ENCODE measurements at regions not wholly inside any gene's neighbourhood (a gene's known extent, or its start where the extent isn't known, plus 50 kb on each side); places are given as distances from the start of the nearest gene placed in this dataset.

DNA sequence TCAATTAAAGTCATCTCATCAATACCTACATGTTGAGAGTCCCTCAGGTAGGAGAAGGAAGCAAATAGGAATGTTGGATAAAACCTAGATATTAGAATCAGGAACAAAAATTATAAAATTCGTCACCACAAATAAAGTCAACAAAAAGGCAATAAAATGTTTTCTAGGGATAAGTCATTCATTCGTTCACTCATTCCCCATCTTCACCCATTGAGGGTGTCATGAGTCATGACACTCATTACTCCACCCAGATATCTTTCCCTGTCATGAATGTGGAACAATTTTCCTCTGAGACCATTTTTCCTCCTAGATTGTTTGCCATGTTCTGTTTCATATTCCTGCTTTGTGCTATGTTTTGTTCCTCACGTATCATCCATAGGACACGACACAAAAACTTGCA, 50.9 kb upstream of the OLIG3 start:
- ATAC-seq, result no peak
- CTCF ChIA-PET, result no interaction called here

DNA sequence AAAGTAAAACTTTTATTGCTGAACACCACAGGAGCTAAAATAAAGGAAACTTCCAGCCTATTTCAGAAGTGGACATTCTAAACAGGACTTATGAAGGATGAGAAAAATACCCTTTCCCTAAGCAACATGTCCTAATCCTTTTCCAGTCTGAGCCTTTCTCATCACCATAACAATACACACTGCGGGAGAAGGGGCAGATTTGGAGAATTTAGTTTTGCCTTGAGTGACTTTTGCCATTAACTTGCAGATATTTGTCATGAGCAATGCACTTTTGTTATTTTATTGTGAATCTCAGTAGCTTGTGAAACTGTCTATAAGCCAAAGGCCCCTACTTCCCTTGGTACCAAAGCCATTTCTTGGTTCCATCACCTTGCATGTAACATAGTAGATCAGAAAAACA, 53.0 kb upstream of the OLIG3 start:
- H3K27ac ChIP-seq, result no peak overlapping the region
- ChIA-PET POLR2A (no interaction called here), CTCF (no interaction called here)
- DNase-seq (ENCODE audit: low read depth in 1 of 2, low spot score in 1 of 2) (no peak), FAIRE-seq (no peak), ATAC-seq (no peak)
- 10% methylated on average over 1 of the region's 1 CpG for WGBS (ENCODE audit: missing lambda C conversion rate)
- H3K4me3 ChIP-seq, result no peak overlapping the region
- H3K9me3 ChIP-seq, result no peaks in the 10 kb centered on the region
- no peak for TF ChIP-seq RCOR1 (IDR thresholded peaks at IDR 0.05; ENCODE audit: low read depth, low read length)
- TF ChIP-seq EP300 (IDR thresholded peaks at IDR 0.05), result no peak
- no peak for TF ChIP-seq RAD21 (conservative IDR thresholded peaks at IDR 0.05 in 1 of 2, IDR thresholded peaks at IDR 0.05 in 1 of 2)
- TF ChIP-seq, protein P1, sequence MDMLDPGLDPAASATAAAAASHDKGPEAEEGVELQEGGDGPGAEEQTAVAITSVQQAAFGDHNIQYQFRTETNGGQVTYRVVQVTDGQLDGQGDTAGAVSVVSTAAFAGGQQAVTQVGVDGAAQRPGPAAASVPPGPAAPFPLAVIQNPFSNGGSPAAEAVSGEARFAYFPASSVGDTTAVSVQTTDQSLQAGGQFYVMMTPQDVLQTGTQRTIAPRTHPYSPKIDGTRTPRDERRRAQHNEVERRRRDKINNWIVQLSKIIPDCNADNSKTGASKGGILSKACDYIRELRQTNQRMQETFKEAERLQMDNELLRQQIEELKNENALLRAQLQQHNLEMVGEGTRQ (IDR thresholded peaks at IDR 0.05), result no peak
- no peak for TF ChIP-seq JUN (IDR thresholded peaks at IDR 0.05)
- TF ChIP-seq, protein P2, sequence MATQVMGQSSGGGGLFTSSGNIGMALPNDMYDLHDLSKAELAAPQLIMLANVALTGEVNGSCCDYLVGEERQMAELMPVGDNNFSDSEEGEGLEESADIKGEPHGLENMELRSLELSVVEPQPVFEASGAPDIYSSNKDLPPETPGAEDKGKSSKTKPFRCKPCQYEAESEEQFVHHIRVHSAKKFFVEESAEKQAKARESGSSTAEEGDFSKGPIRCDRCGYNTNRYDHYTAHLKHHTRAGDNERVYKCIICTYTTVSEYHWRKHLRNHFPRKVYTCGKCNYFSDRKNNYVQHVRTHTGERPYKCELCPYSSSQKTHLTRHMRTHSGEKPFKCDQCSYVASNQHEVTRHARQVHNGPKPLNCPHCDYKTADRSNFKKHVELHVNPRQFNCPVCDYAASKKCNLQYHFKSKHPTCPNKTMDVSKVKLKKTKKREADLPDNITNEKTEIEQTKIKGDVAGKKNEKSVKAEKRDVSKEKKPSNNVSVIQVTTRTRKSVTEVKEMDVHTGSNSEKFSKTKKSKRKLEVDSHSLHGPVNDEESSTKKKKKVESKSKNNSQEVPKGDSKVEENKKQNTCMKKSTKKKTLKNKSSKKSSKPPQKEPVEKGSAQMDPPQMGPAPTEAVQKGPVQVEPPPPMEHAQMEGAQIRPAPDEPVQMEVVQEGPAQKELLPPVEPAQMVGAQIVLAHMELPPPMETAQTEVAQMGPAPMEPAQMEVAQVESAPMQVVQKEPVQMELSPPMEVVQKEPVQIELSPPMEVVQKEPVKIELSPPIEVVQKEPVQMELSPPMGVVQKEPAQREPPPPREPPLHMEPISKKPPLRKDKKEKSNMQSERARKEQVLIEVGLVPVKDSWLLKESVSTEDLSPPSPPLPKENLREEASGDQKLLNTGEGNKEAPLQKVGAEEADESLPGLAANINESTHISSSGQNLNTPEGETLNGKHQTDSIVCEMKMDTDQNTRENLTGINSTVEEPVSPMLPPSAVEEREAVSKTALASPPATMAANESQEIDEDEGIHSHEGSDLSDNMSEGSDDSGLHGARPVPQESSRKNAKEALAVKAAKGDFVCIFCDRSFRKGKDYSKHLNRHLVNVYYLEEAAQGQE (IDR thresholded peaks at IDR 0.05), result no peak
- TF ChIP-seq MAFK (IDR thresholded peaks at IDR 0.05; ENCODE audit: partially characterized antibody), result no peak
- TF ChIP-seq ZSCAN20 (CRISPR knock-in tag; IDR thresholded peaks at IDR 0.05), result no peak
- TF ChIP-seq GATA3 (IDR thresholded peaks at IDR 0.05; ENCODE audit: borderline replicate concordance), result no peak
- no peak for TF ChIP-seq ZNF302 (CRISPR knock-in tag; IDR thresholded peaks at IDR 0.05)
- TF ChIP-seq, protein P3, sequence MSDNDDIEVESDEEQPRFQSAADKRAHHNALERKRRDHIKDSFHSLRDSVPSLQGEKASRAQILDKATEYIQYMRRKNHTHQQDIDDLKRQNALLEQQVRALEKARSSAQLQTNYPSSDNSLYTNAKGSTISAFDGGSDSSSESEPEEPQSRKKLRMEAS (IDR thresholded peaks at IDR 0.05), result no peak
- TF ChIP-seq, protein P4, sequence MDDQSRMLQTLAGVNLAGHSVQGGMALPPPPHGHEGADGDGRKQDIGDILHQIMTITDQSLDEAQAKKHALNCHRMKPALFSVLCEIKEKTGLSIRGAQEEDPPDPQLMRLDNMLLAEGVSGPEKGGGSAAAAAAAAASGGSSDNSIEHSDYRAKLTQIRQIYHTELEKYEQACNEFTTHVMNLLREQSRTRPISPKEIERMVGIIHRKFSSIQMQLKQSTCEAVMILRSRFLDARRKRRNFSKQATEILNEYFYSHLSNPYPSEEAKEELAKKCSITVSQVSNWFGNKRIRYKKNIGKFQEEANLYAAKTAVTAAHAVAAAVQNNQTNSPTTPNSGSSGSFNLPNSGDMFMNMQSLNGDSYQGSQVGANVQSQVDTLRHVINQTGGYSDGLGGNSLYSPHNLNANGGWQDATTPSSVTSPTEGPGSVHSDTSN (IDR thresholded peaks at IDR 0.05), result no peak
- TF ChIP-seq CBX2 (IDR thresholded peaks at IDR 0.05; ENCODE audit: borderline replicate concordance, low read depth), result no peak
- no peak for TF ChIP-seq PHF8 (IDR thresholded peaks at IDR 0.05; ENCODE audit: borderline replicate concordance, low read depth)
- no peak for TF ChIP-seq ESRRA (IDR thresholded peaks at IDR 0.05; ENCODE audit: borderline replicate concordance, low read length)
- no peak for TF ChIP-seq RNF2 (IDR thresholded peaks at IDR 0.05; ENCODE audit: borderline replicate concordance, low read depth)
- TF ChIP-seq MAZ (IDR thresholded peaks at IDR 0.05; ENCODE audit: borderline replicate concordance, low read depth, low read length), result no peak
- H3K4me2 ChIP-seq, result no peak overlapping the region
- no peaks in the 10 kb centered on the region for H3K4me1 ChIP-seq

More for the DNA sequence above, 50.9 kb upstream of the OLIG3 start:
- no peak for FAIRE-seq
- 52% methylated on average over 4 of the region's 4 CpGs for WGBS (ENCODE audit: missing lambda C conversion rate)
- TF ChIP-seq ZC3H11A (IDR thresholded peaks at IDR 0.05) (no peak), HDAC2 (IDR thresholded peaks at IDR 0.05) (no peak)
- TF ChIP-seq, protein P5, sequence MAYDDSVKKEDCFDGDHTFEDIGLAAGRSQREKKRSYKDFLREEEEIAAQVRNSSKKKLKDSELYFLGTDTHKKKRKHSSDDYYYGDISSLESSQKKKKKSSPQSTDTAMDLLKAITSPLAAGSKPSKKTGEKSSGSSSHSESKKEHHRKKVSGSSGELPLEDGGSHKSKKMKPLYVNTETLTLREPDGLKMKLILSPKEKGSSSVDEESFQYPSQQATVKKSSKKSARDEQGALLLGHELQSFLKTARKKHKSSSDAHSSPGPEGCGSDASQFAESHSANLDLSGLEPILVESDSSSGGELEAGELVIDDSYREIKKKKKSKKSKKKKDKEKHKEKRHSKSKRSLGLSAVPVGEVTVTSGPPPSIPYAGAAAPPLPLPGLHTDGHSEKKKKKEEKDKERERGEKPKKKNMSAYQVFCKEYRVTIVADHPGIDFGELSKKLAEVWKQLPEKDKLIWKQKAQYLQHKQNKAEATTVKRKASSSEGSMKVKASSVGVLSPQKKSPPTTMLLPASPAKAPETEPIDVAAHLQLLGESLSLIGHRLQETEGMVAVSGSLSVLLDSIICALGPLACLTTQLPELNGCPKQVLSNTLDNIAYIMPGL (CRISPR knock-in tag; IDR thresholded peaks at IDR 0.05; ENCODE audit: borderline replicate concordance), result no peak
- Histone ChIP-seq H3K4me2 (no peak overlapping the region), H3K9me3 (no peaks in the 10 kb centered on the region), H3K27ac (no peak overlapping the region), H3K4me3 (no peak overlapping the region), H3K4me1 (no peaks in the 10 kb centered on the region)
- no peak for DNase-seq (ENCODE audit: low read depth in 1 of 2, low spot score in 1 of 2)
- POLR2A ChIA-PET, result no interaction called here

Measured in A549 (cell line).